Fibroblast of villous mesenchyme (primary cell): ENCODE measurements at regions not wholly inside any gene's neighbourhood (a gene's known extent, or its start where the extent isn't known, plus 50 kb on each side); places are given as distances from the start of the nearest gene placed in this dataset.
A peak's percentile ranks its signal among the peaks of the same experiment; 100 is the strongest.

Experiments
- DNase-seq: peaks from one replicate; pipeline ENCODE4 v3.0.0-alpha.2; 2010; ENCODE audit warnings: low read depth
- H3K4me3 ChIP-seq: 2 replicates; pipeline ENCODE4 v1.5.1; 2011; ENCODE audit warnings: low read depth, mild to moderate bottlenecking, low read length
- CTCF ChIP-seq: IDR thresholded peaks from 2 replicates; pipeline ENCODE4 v1.5.1; 2012; ENCODE audit warnings: low read depth, mild to moderate bottlenecking, low read length; ENCODE audit not compliant: insufficient read depth

DNA sequence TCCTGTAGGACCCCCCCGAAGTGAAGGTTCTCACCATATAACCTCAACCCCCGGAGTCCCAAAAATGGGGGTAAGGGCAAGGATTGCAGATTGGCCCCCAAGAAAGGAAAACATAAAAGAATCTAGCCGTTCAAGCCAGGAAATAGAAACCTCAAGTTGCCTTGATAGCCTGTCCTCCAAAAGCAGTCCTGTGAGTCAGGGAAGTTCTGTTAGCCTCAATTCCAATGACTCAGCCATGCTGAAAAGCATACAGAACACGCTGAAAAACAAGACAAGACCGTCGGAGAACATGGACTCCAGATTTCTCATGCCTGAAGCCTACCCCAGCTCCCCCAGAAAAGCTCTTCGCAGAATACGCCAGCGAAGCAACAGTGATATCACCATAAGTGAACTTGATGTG is 344.2 kb upstream of the RGS6 start:
- TF ChIP-seq CTCF = no peak
- DNase-seq = no peak
- H3K4me3 ChIP-seq = no peak overlapping the region

- no peak overlapping the region for H3K4me3 ChIP-seq
- DNase-seq = no peak
- no peak for TF ChIP-seq CTCF
Measured at GRCh38 chr14:71588576-71589215, 343.5 kb upstream of the RGS6 start.

DNA sequence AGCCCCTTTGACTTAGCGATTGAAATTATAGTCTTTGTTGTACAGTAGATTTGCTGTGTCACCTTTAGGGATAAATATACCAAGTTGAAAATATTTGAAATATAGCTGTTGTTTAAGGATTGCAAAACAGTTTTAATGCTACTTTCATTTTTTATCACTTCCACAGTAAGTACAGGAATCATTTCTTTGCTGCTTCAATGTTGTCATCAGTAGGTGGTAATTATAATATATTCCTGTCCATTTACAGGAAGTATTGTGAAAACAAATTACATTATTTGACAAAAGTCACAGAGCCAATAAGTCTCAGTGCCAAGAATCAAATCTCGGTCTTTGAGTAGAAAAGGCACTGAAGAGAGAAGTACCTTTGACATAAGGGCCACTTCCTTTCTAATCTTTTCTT is 342.6 kb upstream of the RGS6 start:
- H3K4me3 ChIP-seq = no peak overlapping the region
- TF ChIP-seq CTCF = no peak
- DNase-seq = no peak

DNA sequence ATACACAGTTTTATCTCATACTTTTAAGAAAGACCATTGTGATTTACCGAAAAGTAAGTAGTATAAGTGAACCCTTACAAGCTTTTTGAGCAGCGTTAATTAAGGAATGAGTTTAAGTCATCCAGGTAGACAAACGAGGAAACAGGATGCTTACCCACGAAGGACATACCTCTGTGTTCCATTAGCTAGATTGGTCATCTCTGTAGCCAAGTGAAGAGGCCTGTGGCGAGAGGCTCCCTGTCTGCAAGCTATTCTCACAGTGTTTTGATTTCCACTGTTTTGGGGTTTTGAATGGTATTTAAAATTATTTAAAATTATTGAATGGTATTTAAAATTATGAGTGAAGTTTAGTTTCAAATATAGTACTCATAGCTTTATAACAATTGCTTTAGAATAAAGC is 342.1 kb upstream of the RGS6 start:
- no peak overlapping the region for H3K4me3 ChIP-seq
- TF ChIP-seq CTCF = no peak
- no peak for DNase-seq

DNA sequence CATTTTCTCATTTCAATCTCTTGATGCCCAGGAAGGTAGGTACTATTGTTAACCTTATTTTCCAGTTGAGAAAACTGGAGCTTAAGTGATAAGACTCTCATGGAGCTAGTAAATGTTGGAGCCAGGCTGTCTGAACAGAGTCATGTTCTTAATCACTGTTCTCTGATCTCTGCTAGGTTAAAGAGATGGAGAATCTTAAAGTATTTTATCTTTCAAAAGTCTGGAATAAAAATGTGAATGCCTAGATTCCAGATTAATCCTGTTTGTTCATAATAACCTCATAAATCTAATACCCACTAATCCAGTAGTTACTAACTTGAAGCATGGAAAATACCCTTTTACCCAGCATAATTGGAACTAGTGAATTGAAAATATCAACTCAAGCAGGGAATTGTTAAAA is 341.0 kb upstream of the RGS6 start:
- peak; percentile 30 for DNase-seq
- TF ChIP-seq CTCF = no peak
- H3K4me3 ChIP-seq = no peak overlapping the region

GRCh38 chr14:71591929-71592328 is 340.3 kb upstream of the RGS6 start:
- DNase-seq = peak; percentile 67
- H3K4me3 ChIP-seq = no peak overlapping the region
- TF ChIP-seq CTCF = no peak

DNA sequence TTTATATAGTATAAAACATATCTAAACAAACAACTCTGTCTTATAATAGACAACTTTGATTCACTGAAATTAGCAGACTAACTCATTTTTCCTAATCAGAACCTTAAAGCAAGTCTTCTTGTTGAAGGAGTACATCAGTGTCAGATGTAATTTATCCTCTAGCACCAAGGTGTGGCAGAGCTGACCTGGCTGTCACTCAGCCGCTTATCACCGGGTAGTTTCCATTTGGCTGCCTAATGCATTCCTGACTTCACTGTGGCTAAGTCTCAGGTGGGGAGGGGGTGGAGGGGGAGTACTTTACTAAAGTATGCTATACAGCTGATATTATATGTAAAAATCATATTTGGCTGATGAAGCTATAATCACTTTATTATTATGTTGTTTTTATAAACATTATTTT is 339.9 kb upstream of the RGS6 start:
- no peak for DNase-seq
- H3K4me3 ChIP-seq = no peak overlapping the region
- no peak for TF ChIP-seq CTCF
